ENCODE measurements at regions not wholly inside any gene's neighbourhood (a gene's known extent, or its start where the extent isn't known, plus 50 kb on each side); places are given as distances from the start of the nearest gene placed in this dataset.

GRCh38 chr4:92104506-92104905 is 199.3 kb upstream of the GRID2 start:
- TF ChIP-seq CTCF (IDR thresholded peaks at IDR 0.05) (no peak), ZFX (IDR thresholded peaks at IDR 0.05; ENCODE audit: borderline replicate concordance) (no peak)
- H3K27ac ChIP-seq: no peak overlapping the region

- H3K27ac ChIP-seq: no peak overlapping the region
- TF ChIP-seq CTCF (IDR thresholded peaks at IDR 0.05) (no peak), ZFX (IDR thresholded peaks at IDR 0.05; ENCODE audit: borderline replicate concordance) (no peak)
Measured at GRCh38 chr4:92106816-92107215, 196.9 kb upstream of the GRID2 start.

GRCh38 chr4:92111493-92111892 is 192.3 kb upstream of the GRID2 start:
- no peak overlapping the region for H3K27ac ChIP-seq
- TF ChIP-seq CTCF (IDR thresholded peaks at IDR 0.05) (no peak), ZFX (IDR thresholded peaks at IDR 0.05; ENCODE audit: borderline replicate concordance) (no peak)

GRCh38 chr4:92112805-92113204 is 191.0 kb upstream of the GRID2 start:
- TF ChIP-seq CTCF (IDR thresholded peaks at IDR 0.05) (no peak), ZFX (IDR thresholded peaks at IDR 0.05; ENCODE audit: borderline replicate concordance) (no peak)
- no peak overlapping the region for H3K27ac ChIP-seq

- no peak overlapping the region for H3K27ac ChIP-seq
- TF ChIP-seq ZFX (IDR thresholded peaks at IDR 0.05; ENCODE audit: borderline replicate concordance) (no peak), CTCF (IDR thresholded peaks at IDR 0.05) (no peak)
Measured at GRCh38 chr4:92120810-92121498, 182.8 kb upstream of the GRID2 start.

GRCh38 chr4:92122911-92123310 is 180.9 kb upstream of the GRID2 start:
- TF ChIP-seq CTCF (IDR thresholded peaks at IDR 0.05): no peak
- TF ChIP-seq ZFX (IDR thresholded peaks at IDR 0.05; ENCODE audit: borderline replicate concordance): no peak
- H3K27ac ChIP-seq: no peak overlapping the region

GRCh38 chr4:92128676-92129075 is 175.1 kb upstream of the GRID2 start:
- H3K27ac ChIP-seq: no peak overlapping the region
- no peak for TF ChIP-seq ZFX (IDR thresholded peaks at IDR 0.05; ENCODE audit: borderline replicate concordance)
- TF ChIP-seq CTCF (IDR thresholded peaks at IDR 0.05): no peak

Measured in 22Rv1 (cell line).